GM18868 (cell line): ENCODE measurements at regions not wholly inside any gene's neighbourhood (a gene's known extent, or its start where the extent isn't known, plus 50 kb on each side); places are given as distances from the start of the nearest gene placed in this dataset.
A peak's percentile ranks its signal among the peaks of the same experiment; 100 is the strongest.

Experiments
- ATAC-seq: cut with Tn5 transposase; IDR thresholded peaks from one replicate; pipeline ENCODE4 v1.9.1; 2021; ENCODE audit warnings: mild to moderate bottlenecking, moderate library complexity; ENCODE audit not compliant: unreplicated experiment

DNA sequence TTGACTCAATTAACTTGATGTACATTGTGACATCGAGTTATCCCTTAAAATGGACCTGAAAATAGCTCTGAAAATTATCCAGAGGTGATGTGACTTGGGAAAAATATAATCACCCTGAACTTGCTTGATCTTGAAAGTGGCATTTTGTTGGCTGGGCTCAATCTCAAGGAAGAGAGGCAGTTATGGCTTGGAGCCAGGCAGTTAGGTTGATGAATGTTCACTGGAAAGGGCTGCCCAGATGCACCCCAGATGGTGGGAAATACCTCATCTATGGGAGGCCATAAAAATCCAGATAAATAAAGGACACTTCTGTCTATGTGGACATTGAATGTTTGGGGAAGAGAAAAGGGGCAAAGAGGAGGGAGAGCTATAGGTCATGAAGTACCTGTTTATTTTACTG is 55.7 kb upstream of the OR5AN1 start:
- no peak for ATAC-seq

DNA sequence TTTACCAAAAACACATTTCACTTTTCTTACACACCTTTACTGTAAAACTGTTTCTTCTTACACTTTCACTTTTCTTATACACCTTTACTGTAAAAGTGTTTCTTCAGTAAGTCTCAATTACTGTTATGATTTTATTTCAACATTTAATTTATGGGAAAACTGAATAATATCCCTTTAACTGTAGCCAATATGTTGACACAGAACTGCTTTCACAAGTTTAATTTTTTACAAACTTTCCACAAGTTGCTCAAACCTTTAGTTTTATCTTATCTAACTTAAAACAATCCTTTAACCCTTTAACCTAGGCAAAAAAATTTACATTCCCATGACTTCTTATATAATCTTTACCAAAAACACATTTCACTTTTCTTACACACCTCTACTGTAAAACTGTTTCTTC is 63.3 kb upstream of the OR5AN1 start:
- ATAC-seq, result no peak

DNA sequence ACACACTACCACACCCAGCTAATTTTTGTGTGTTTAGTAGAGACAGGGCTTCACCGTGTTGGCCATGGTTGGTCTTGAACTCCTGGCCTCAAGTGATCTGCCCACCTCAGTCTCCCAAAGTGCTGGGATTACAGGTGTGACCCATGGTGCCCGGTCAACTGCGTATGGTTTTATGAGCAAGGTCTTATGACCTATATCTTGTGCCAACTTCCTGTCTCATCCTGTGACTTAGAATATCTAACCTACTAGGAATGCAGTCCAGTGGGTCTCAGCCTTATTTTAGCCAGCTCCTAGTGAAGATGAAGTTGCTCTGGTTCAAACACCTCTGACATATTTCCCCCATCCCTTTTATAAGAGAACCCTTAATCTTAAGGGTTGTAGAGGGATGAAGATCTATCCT is 66.1 kb upstream of the OR5AN1 start:
- ATAC-seq, result no peak

DNA sequence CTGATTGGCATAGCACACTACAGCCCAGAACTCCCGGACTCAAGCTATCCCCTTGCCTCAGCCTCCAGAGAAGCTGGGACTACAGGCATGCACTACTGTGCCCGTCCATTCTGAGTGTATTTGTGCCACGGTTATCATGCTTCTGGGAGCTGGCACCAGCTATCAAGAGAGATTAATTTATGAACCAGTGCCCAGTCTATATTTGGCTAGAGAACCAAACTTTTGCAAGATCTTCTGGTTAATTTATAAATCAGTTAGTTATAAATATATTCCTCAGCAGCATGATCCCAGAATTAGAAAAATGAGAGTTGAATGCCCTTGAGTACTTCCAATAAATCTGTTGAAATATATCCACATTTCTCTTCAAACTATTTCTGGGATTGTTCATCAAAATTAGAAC is 67.5 kb upstream of the OR5AN1 start:
- ATAC-seq, result no peak

DNA sequence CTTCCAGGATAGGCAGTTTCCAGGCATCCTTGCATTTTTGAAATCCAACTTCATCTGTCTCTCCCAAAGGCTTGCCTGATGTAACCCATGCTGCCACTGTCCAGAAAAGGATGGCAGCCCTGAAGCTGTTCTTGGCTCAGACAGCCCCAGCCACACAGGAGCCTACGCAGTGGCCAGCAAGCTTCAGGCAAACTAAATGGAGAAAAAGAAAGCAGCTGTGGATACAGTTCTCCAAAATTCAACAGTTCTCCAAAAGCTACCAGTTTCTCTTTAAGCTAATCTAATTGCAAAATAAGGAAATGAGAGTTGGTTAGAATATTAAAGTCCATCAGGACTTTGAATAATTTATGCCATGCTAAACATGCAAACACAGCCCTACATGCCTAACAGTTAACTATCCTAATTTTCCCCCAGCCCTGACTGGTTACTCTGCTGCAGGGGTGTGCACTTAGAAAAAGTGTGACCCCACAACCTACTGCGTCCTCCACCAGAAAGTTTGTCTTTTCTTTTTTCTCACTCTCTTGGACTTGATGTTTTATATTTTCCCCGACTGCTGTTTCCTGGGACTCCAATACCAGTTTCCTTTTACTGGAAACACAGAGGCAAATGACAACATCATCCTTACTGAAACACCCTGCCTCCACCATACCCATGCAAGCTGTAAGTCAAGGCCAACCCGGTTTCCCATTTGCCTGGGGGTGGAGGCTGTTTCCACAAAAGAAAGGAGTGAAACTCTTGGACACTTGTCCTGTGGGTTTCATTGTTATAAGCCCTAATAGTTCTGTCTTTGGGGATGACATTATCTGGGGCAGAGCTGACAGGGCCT is 69.1 kb upstream of the OR5AN1 start:
- ATAC-seq, result no peak

DNA sequence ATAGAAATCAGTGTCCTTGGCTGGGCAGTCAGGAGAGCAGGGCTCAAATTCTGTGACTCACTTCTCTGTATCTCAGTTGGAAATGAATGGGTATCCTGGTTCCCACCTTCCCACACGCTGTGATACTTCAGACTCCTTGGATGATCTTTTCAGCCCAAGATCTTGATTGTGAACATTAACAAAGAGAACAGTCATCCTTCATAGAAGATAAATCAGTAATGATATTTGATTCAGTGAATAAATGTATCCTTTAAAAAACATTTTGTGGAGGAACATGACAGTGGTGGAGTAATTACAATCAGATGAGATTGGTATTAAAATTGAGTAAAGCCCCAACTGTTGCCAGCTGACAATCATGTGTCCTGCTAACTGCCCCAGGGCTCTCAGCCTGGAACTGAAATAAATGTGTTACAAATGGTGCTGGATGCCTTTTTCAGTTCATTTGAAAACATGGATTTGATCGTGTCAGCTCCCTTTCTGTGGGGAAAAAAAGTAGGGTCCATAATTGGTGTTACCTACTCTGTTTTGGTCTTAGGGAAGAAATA is 72.9 kb upstream of the OR5AN1 start:
- ATAC-seq, result no peak

DNA sequence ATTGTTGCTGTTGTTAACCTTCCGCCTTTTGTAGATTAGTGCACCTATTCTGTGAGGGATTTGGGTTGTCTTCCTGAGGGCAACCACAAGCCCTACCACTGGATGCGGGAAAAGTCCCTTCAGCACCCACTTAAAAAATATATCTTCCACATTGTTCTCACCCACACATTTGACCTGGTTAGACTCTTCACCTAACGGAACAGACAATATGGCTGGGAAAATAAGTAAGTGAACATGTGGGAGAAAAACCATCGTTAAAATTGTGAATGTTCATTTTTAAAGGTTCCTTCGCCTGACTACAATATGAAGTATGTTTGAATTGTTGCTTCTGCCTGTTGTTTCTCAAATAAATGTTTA is 72.0 kb upstream of the MPEG1 start:
- ATAC-seq, result no peak

DNA sequence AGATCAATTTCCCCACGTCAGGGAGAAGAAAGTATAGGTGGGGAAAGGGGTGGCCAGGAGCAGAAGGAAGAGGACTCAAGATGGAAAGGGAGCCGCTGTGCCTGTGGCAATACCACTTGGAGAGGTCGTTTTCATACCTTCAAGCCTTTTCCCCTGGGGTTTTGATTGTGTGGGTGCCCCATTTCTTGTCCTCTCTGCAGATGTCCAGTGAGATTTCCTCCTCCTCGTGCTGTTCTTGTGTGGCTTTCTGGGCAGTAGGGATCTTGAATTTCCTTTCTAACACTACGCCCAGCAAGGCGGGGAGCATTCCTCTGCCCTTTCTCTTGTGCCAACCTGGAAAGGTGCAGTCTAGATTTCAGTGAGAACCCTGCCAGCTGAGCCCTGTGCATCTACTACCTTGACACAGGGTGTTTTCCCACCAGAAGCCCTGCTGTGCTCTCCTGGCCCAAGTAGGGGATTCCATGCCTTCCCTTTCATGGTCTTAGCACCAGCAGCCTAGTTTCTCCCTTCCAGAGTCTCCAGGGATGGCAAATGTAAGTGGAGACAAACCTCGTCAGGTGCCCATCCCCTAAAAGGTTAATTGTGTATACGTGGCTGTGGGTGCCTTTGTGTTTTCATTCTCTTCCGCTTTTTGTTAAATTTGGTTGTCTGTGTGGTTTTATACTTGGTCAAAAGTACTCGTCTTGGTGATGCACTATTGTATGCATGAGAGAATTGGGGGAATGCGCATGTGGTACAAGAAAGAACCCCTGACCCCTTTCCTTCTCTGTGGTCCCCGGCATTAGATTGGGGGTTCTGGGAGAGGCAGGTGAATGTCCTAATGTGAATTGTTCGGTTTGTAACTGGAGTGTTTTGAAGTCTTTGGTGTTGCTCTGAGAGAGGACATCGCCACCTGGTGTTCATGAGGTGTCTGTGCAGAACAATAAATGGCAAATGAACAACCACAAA is 71.4 kb upstream of the MPEG1 start:
- peak; percentile 68 for ATAC-seq

DNA sequence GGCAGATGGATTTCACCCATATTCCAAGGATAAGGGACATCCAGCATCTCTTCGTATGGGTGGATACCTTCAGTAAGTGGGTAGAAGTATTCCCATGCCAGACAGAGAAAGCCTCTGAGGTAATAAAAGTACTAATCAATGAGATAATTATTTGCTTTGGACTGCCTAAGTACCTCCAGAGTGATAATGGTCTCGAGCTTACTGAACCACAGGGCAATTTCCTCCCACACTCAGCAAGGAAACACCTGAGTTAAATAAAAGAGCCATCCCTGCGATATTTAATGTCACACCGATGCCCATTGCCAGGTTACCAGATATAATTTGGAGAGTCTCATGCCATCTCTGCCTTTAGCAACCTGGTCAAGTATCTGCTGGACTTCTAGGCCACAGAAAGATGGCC is 70.6 kb upstream of the MPEG1 start:
- no peak for ATAC-seq

DNA sequence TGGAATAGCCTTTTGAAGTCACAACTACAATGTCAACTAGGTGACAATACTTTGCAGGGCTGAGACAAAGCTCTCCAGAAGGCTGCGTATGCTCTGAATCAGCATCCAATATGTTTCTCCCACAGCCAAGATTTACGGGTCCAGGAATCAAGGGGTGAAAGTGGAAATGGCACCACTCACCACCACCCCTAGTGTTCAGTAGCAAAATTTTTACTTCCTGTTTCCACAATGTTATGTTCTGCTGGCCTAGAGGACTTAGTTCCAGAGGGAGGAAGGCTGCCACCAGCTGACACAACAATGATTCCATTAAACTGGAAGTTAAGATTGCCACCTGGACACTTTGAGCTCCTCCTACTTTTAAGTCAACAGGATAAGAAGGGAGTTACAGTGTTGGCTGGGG is 68.5 kb upstream of the MPEG1 start:
- no peak for ATAC-seq

DNA sequence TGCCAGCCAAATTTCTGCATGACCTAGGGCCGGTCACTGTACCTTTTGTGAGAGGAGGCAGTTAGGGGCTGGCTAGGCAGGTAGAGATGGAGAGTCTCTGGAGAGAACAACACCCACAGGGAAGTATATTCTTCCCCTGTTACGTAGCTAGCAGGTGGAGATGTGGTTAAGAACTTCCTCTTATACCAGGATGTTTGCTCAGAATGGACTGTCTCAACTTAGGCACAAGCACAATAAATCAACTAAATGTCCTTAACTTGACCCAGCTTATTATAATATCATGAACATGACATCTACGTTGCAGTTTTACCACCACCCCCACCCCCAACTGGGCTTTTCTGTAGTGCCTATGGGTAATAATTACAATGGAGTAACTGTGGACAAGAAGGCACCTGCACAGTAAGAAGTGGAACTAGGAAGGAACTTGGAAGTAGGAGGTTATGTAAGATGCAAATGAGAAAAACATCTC is 60.7 kb upstream of the MPEG1 start:
- peak; percentile 96 for ATAC-seq

DNA sequence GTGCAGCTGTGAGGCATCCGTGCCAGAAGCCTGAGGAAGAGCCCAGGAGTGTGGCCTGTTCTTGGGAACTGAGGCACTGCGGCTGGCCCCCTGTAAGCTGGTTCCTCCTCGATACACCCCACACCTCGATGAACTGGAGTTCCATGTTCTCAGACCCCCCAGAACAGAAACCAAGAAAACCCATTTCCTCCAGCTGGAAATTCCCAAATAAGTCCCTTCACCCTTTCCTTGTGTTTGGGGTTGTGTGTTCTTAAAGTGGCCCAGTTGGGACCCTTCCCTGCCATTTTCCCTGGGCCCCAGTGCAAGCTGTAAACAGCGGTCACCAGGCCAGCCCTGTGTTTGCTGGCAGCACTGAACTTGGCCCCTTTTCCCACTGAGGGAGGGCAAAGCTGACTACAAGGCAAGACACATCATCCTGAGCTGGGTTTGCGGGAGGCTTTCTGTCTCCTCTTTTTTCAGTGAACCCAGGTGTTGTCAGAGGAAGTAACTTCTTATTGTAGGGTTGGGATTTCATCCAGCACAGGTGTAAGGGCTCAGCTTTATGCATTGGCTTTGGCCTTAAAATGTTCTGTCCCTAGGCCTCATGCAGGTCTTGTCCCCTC is 60.1 kb upstream of the MPEG1 start:
- ATAC-seq, result no peak

DNA sequence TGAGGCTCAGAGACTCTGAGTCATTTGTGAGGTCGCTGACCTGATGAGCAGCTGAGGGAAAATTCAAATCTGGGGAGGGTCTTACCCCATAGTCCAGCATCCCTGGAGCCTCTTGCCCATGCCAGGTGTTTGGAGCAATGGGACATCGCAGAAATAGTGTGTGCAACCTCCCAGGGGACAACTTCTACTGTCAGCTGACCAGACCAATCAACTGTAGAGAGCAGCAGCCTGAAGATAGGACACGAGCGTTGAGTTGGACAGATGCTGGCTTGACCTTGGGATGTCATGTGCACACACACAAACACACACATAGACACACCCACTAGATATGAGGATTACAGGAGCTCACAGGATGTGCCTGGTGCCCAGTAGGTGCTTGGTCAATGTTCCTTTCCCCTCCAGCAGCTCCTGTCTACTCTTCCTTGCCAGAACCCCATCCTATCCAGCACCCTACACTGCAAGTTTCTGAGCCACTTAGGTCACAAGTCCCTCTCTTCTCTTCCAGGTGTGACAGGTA is 59.1 kb upstream of the MPEG1 start:
- no peak for ATAC-seq

DNA sequence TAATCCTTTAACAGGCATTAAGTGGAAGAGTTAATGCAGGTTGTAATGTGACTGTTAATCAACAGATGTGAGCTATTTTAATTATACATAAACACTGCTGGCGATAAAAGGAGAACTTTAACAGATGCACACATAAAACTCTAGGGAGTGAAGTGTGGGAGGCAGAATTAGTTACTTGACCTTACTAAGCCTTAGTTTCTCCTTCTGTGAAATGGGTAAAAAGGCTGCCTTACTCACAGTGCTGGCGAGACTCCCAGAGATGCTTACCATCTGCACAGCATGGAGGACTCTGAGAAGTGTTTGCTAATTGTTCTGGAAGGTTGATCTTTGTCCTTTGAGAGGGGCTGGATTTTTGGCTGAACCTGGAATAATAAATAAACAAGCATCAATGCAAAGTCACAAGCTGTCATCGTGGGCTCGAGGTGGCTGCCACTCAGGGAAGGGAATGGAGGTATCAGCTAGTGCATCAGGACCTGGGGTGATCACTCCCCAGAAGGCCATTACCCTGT is 58.6 kb upstream of the MPEG1 start:
- no peak for ATAC-seq

DNA sequence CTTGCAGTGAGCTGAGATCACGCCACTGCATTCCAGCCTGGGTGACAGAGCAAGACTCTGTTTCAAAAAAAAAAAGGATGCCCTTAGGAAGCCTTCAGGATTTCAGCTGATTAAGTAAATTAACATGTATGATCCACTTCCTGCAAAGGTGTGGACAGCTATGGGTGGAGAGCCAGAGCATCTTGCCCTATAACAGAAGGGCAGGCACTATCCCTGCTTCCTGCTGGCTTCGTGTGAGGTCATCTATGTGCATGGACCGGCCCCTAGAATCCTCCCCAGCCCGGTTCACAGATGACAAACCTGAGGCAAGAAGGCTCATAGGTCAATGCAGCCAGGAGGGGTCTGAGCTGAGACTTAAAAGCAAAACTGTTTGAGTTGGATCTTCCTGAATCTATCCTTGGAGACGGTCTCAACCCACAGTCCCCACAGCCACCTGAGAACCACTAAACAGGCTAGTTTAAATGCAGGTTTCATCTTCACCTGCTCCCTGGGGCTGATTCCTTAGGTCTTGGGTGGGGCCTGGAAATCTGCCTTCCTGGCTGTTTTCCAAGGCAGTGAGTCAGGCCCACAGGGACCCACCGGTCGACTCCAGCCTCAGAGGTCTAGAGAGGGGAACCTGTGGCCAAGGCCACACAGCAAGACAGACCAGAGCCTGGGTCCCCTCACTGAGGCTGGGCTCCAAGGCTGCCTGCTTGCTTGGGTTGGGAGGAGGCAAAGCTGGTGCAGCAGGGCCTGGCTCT is 55.2 kb upstream of the MPEG1 start:
- no peak for ATAC-seq

DNA sequence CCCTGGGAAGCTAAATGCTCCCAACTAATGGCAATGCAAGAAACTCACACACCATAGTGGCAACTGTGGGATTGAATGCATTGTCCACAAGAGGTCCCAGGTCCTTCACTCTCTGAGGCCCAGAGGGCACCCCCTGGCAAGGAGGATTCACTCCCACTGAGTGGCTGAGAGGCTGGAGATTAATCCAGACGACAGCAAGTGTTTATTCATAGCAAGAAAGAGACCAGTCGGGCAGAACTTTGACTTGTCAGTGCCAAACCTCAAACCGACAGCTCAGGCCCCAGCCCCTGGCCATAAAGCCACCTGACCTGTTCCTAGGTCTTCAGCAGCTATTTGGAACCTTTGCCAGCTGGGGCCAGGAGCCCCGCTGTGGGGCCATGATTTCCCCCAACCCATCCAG is 54.5 kb upstream of the MPEG1 start:
- peak; percentile 73 for ATAC-seq

DNA sequence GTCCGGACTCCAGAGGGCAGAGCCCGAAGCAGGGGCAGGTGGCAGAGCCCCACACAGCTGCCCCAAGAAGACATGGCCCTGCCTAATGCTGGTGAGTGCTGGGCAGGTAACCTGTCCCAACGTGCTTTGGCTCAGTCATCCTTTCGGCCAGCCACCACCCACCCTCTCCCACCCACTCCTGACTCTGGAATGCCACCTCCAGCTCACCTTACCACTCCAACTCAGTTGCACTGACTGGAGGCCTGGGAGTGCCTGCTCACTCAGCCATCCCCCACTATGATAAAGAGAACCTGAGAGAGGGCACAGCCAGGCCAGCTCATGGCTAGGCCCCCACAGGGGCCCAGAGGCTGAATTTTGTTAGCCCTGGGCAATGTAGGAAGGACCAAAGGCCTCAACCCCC is 53.8 kb upstream of the MPEG1 start:
- no peak for ATAC-seq

DNA sequence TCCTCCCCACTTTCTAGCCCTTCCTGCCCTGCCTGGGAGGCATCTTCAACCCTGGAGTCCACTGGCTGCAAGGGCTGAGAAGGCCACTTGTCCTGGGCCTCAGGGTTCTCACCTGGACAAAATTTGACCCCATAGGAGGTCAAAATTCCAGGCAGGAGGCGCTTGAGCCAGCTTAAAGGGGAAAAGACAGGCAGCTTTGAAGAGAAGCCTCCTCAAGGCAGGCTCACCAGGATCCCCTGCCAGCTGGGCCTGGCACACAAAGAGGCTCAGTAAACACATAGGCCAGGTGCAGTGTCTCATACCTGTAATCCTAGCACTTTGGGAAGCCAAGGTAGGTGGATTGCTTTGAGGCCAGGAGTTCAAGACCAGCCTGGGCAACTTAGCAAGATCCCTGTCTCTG is 53.0 kb upstream of the MPEG1 start:
- no peak for ATAC-seq

DNA sequence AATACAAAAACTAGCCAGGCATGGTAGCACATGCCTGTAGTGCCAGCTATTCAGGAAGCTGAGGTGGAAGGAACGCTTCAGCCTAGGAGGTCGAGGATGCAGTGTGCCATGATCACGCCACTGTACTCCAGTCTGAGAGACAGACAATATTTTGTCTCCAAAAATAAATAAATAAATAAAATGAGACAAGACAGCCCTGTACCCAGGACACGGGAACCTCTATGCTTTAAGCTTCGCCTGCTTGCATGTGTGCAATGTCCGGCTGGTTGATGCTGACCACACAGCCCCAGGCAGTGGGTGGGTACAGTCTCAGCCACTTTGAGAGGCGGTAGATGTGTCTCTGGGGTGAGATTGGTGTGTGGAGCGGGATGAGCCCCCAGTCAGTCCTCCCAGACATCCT is 52.0 kb upstream of the MPEG1 start:
- ATAC-seq, result no peak

DNA sequence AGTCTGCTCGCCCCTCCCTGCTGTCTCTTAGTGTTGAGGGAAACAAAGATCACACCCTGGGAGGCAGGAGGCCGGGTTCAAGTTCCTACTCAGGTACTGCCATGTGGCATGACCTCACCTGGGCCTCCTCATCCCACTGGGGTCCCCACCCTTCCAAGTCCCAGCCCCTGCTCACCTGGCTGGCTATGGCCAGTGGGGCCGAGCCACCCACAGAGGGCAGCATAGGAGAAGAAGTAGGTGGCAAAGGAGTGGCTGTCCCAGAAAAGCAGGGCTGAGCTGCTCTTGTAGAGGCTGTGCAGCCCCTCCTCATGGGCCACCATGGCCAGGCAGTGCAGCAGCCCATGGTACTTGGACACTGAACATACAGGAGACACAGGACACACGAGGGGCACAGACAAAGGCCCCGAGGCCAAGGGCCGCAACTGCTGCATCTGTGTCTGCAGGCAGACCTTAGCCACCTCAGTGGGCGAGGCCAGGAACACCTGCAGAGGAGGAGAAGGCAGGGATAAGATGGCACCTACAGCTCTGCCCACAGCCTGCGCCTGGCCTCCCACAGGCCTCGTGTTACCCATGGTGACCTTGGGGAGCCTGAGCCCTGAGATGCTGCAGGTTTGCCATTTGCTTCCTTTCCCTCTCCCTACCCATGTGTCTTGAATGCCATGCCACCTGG is 50.6 kb upstream of the MPEG1 start:
- no peak for ATAC-seq
